Astrocyte (in vitro differentiated cells and primary cell): ENCODE measurements at regions not wholly inside any gene's neighbourhood (a gene's known extent, or its start where the extent isn't known, plus 50 kb on each side); places are given as distances from the start of the nearest gene placed in this dataset.
"Not testable (repeated sequence)": the region's sequence is repeated elsewhere in the genome, so short reads cannot be mapped to it uniquely, and the experiment has no call there.

Source experiments
- DNase-seq: peaks from one replicate; pipeline ENCODE4 v3.0.0-alpha.2; 2010; ENCODE audit warnings: low read depth
- FAIRE-seq: peaks from 2 replicates; lab custom pipeline; 2011; peaks lifted over from hg19 to GRCh38; lab: Jason Lieb, UNC
- H2AFZ ChIP-seq: 2 replicates; pipeline ENCODE4 v1.6.0; 2012; ENCODE audit warnings: low read depth, low read length, inconsistent platforms
- H3K27ac ChIP-seq: 2 replicates; pipeline ENCODE4 v1.5.1; 2011; ENCODE audit warnings: low read depth, low read length, inconsistent platforms
- H3K27me3 ChIP-seq: 2 replicates; pipeline ENCODE4 v1.6.0; 2011; ENCODE audit warnings: low read length, inconsistent platforms; ENCODE audit not compliant: insufficient read depth
- H3K36me3 ChIP-seq: 2 replicates; pipeline ENCODE4 v1.5.1; 2011; ENCODE audit warnings: low read length, inconsistent platforms; ENCODE audit not compliant: insufficient read depth
- H3K4me1 ChIP-seq: 2 replicates; pipeline ENCODE4 v1.5.1; 2011; ENCODE audit warnings: low read length, inconsistent platforms; ENCODE audit not compliant: insufficient read depth
- H3K4me2 ChIP-seq: 2 replicates; pipeline ENCODE4 v1.6.0; 2012; ENCODE audit warnings: low read length, inconsistent platforms
- H3K4me3 ChIP-seq: 2 replicates; pipeline ENCODE4 v1.5.1; 2011; ENCODE audit warnings: low read depth, mild to moderate bottlenecking, low read length, inconsistent platforms; ENCODE audit not compliant: insufficient read depth
- H3K79me2 ChIP-seq: 2 replicates; pipeline ENCODE4 v1.6.0; 2012; ENCODE audit warnings: mild to moderate bottlenecking, low read length, inconsistent platforms; ENCODE audit not compliant: insufficient read depth
- H3K9ac ChIP-seq: 2 replicates; pipeline ENCODE4 v1.6.0; 2012; ENCODE audit warnings: mild to moderate bottlenecking, low read length, inconsistent platforms
- H3K9me3 ChIP-seq: 2 replicates; pipeline ENCODE4 v1.5.1; 2012; ENCODE audit warnings: low read depth, mild to moderate bottlenecking, low read length, inconsistent platforms; ENCODE audit not compliant: insufficient read depth
- H4K20me1 ChIP-seq: 2 replicates; pipeline ENCODE4 v1.6.0; 2012; ENCODE audit warnings: low read length, inconsistent platforms; ENCODE audit not compliant: insufficient read depth
- H3K27ac Mint-ChIP-seq: one replicate; pipeline ENCODE4 v1.8.0; 2021; ENCODE audit warnings: mild to moderate bottlenecking, mixed read lengths; ENCODE audit not compliant: unreplicated experiment
- H3K27me3 Mint-ChIP-seq: one replicate; pipeline ENCODE4 v1.8.0; 2021; ENCODE audit warnings: low read depth, mixed read lengths; ENCODE audit not compliant: unreplicated experiment
- H3K36me3 Mint-ChIP-seq: one replicate; pipeline ENCODE4 v1.8.0; 2021; ENCODE audit warnings: low read depth, mixed read lengths; ENCODE audit not compliant: unreplicated experiment
- H3K4me1 Mint-ChIP-seq: one replicate; pipeline ENCODE4 v1.8.0; 2021; ENCODE audit warnings: low read depth, mixed read lengths; ENCODE audit not compliant: unreplicated experiment
- H3K4me3 Mint-ChIP-seq: one replicate; pipeline ENCODE4 v1.8.0; 2021; ENCODE audit warnings: mild to moderate bottlenecking, moderate library complexity, mixed read lengths; ENCODE audit not compliant: unreplicated experiment
- H3K9me3 Mint-ChIP-seq: one replicate; pipeline ENCODE4 v1.8.0; 2021; ENCODE audit warnings: mild to moderate bottlenecking, mixed read lengths; ENCODE audit not compliant: unreplicated experiment
- EZH2 ChIP-seq: IDR thresholded peaks from 2 replicates; pipeline ENCODE4 v1.6.1; 2012; ENCODE audit warnings: mild to moderate bottlenecking, low read length, inconsistent platforms; ENCODE audit not compliant: insufficient read depth
- TF ChIP-seq, protein P1 (sequence below): IDR thresholded peaks from 2 replicates; pipeline ENCODE4 v1.5.1; 2011; ENCODE audit warnings: low read depth, mild to moderate bottlenecking, inconsistent platforms, low read length, moderate library complexity; ENCODE audit not compliant: insufficient read depth

DNA sequence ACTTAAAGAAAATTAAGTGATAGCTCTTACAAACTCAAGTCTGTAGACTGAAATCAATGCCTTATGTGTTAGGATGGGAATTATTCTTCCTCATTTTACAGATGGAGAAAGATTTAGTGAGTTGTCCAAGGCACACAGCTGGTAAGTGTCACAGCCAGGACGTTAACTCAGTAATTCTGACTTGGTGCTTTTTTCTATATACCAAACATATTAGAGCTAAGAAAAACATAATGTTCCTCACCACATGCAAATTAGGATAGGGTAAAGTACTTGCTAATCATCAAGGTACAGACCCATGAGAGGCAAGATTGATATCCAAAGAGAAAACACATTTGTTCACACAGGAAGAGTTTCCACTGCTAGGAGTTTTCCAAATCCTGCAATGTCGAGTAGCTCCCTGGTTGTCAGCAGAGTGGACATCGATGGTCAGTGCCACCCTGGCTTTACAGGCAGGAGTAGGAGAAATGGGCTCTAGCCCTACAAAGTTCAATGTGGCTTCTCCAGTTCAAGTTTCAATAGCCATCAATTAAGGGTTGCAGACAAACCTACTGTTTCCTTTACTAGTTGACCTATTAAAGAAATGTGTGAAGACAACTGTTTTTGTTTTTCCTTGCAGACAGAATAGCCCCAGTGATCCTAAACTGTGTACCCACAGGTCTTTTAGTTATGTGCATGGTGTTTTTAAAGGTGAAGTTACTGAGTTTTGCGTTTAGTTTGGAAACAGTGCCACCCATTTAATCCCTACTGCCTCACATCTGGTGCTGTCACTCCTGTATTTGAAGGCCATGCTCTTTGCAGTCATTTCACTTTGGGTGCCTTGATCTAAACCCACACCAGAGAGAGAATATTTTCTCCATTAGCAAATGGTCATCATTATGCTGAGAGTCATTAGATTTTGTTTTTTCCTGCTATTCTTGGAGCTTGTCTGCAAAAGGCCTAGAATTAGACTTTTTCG, 460.8 kb upstream of the SMARCA2 start:
- DNase-seq (no peak), FAIRE-seq (no peak)
- no peaks in the 10 kb centered on the region for H3K9me3 Mint-ChIP-seq
- no peaks in the 10 kb centered on the region for H3K27me3 Mint-ChIP-seq
- no peaks in the 10 kb centered on the region for H3K4me1 Mint-ChIP-seq
- Histone ChIP-seq H4K20me1 (no peaks in the 10 kb centered on the region), H3K4me2 (no peak overlapping the region), H3K27ac (no peak overlapping the region), H3K36me3 (no peaks in the 10 kb centered on the region), H3K79me2 (no peaks in the 10 kb centered on the region), H3K4me1 (no peaks in the 10 kb centered on the region), H2AFZ (no peak overlapping the region), H3K4me3 (no peak overlapping the region), H3K27me3 (no peaks in the 10 kb centered on the region), H3K9me3 (no peaks in the 10 kb centered on the region), H3K9ac (no peak overlapping the region)
- no peaks in the 10 kb centered on the region for H3K36me3 Mint-ChIP-seq
- H3K27ac Mint-ChIP-seq: no peak overlapping the region
- TF ChIP-seq, protein P1, sequence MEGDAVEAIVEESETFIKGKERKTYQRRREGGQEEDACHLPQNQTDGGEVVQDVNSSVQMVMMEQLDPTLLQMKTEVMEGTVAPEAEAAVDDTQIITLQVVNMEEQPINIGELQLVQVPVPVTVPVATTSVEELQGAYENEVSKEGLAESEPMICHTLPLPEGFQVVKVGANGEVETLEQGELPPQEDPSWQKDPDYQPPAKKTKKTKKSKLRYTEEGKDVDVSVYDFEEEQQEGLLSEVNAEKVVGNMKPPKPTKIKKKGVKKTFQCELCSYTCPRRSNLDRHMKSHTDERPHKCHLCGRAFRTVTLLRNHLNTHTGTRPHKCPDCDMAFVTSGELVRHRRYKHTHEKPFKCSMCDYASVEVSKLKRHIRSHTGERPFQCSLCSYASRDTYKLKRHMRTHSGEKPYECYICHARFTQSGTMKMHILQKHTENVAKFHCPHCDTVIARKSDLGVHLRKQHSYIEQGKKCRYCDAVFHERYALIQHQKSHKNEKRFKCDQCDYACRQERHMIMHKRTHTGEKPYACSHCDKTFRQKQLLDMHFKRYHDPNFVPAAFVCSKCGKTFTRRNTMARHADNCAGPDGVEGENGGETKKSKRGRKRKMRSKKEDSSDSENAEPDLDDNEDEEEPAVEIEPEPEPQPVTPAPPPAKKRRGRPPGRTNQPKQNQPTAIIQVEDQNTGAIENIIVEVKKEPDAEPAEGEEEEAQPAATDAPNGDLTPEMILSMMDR: no peak
- TF ChIP-seq EZH2: no peak
- no peak overlapping the region for H3K4me3 Mint-ChIP-seq

DNA sequence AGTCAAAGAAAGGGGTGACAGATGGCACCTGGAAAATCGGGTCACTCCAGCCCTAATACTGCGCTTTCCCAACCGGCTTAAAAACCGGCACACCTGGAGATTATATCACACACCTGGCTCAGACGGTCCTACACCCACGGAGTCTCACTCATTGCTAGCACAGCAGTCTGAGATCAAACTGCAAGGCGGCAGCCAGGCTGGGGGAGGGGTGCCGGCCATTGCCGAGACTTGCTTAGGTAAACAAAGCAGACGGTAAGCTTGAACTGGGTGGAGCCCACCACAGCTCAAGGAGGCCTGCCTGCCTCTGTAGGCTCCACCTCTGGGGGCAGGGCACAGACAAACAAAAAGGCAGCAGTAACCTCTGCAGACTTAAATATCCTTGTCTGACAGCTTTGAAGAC, 456.5 kb upstream of the SMARCA2 start:
- not testable (repeated sequence) for H3K4me3 Mint-ChIP-seq, DNase-seq, H3K79me2 ChIP-seq, H3K9me3 ChIP-seq, H3K4me1 Mint-ChIP-seq, H3K4me2 ChIP-seq, H3K27ac Mint-ChIP-seq, FAIRE-seq, H3K27ac ChIP-seq, H4K20me1 ChIP-seq, H3K4me3 ChIP-seq, H3K9ac ChIP-seq, H2AFZ ChIP-seq, H3K36me3 Mint-ChIP-seq, H3K27me3 ChIP-seq, H3K9me3 Mint-ChIP-seq, H3K36me3 ChIP-seq, H3K4me1 ChIP-seq
- peaks cover 14% of the 10 kb centered on the region for H3K27me3 Mint-ChIP-seq

DNA sequence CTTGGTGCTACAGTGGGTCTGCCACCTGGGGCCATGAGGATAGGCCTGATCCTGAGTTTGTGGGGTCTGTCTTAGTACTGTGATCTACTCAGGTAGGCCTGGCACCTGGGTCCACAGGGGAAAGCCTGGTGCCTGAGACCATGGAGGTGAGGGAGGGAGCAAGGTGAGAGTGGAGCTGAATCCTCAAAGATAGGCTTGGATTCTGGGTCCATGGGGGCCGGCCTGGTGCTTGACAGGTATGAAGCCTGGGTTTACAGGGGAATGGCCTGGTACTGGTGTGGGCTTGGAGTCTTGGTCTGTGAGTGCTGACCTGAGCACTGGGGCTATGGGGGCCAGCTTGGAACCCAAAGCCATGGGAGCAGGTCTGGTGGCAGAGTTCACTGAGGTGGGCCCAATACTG, 439.2 kb upstream of the SMARCA2 start:
- Histone ChIP-seq H3K79me2 (no peaks in the 10 kb centered on the region), H3K4me1 (no peaks in the 10 kb centered on the region), H4K20me1 (no peaks in the 10 kb centered on the region), H3K4me3 (no peak overlapping the region), H3K36me3 (no peaks in the 10 kb centered on the region), H3K27me3 (no peaks in the 10 kb centered on the region), H3K27ac (no peak overlapping the region), H3K9ac (no peak overlapping the region), H3K9me3 (peaks cover 3% of the 10 kb centered on the region), H3K4me2 (no peak overlapping the region), H2AFZ (no peak overlapping the region)
- H3K27me3 Mint-ChIP-seq: no peaks in the 10 kb centered on the region
- no peaks in the 10 kb centered on the region for H3K36me3 Mint-ChIP-seq
- FAIRE-seq (no peak), DNase-seq (no peak)
- H3K27ac Mint-ChIP-seq: no peak overlapping the region
- TF ChIP-seq, protein P1: no peak
- TF ChIP-seq EZH2: no peak
- no peaks in the 10 kb centered on the region for H3K4me1 Mint-ChIP-seq
- no peak overlapping the region for H3K4me3 Mint-ChIP-seq
- peaks cover 2% of the 10 kb centered on the region for H3K9me3 Mint-ChIP-seq
